Peyer's patch (tissue), 4 donors: ENCODE measurements at regions not wholly inside any gene's neighbourhood (a gene's known extent, or its start where the extent isn't known, plus 50 kb on each side); places are given as distances from the start of the nearest gene placed in this dataset.

ENCODE experiments used
- POLR2A ChIP-seq, 2 donors: fragments of 450-650 bp; IDR thresholded peaks; one replicate each; pipeline ENCODE4 v1.5.1; 2017; ENCODE audit warnings: antibody characterized with exemption in 2 of 2, mild to moderate bottlenecking in 2 of 2, moderate library complexity in 2 of 2
- TF ChIP-seq, protein P1 (sequence below), 6 experiments: fragments of 450-650 bp in 4 of 6; fragments of 200-600 bp in 2 of 6; sonication (generic) in 1 of 6; IDR thresholded peaks; one replicate each; pipeline ENCODE4 v1.5.1; 2017 to 2019; ENCODE audit warnings: antibody characterized with exemption in 6 of 6, mild to moderate bottlenecking in 3 of 6, moderate library complexity in 1 of 6

GRCh38 chr20:48226642-48227041 lies 441.4 kb upstream of the SULF2 start:
- TF ChIP-seq, protein P1, sequence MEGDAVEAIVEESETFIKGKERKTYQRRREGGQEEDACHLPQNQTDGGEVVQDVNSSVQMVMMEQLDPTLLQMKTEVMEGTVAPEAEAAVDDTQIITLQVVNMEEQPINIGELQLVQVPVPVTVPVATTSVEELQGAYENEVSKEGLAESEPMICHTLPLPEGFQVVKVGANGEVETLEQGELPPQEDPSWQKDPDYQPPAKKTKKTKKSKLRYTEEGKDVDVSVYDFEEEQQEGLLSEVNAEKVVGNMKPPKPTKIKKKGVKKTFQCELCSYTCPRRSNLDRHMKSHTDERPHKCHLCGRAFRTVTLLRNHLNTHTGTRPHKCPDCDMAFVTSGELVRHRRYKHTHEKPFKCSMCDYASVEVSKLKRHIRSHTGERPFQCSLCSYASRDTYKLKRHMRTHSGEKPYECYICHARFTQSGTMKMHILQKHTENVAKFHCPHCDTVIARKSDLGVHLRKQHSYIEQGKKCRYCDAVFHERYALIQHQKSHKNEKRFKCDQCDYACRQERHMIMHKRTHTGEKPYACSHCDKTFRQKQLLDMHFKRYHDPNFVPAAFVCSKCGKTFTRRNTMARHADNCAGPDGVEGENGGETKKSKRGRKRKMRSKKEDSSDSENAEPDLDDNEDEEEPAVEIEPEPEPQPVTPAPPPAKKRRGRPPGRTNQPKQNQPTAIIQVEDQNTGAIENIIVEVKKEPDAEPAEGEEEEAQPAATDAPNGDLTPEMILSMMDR (IDR thresholded peaks at IDR 0.05) = no peak
- TF ChIP-seq POLR2A (IDR thresholded peaks at IDR 0.05) = no peak
